ENCODE measurements at regions not wholly inside any gene's neighbourhood (a gene's known extent, or its start where the extent isn't known, plus 50 kb on each side); places are given as distances from the start of the nearest gene placed in this dataset.

DNA sequence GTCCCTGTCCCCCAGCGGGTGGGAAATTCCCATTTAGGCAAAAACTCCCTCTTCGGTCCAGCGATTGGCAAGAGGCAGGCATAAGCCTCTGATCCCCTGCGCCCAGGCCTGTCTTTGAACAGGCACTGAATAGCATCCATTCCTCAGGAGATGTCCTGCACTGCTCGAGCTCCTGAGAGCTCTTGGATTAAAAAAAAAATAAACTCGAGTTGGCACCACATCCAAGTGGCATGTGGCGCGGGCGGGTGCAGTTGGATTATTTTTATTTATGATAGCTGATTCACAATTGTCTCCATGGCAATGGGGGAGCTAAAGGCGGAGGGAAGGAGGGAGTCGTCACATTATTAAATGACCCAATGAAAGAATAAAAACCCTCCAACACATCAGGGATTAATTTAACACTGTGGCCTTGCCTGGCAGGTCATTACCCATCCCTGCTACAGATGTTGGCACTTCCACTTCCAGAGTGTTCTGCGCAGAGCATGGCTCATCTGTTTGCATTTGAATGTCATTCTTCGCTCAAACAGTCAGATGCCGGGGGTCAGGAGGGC is 207.2 kb downstream of the AACS start:
- Histone ChIP-seq H3K27ac (no peak overlapping the region), H3K36me3 (no peaks in the 10 kb centered on the region), H3K4me3 (no peak overlapping the region), H3K9me3 (no peaks in the 10 kb centered on the region), H3K27me3 (replicated peaks; ENCODE audit: insufficient read depth) (no peaks in the 10 kb centered on the region), H3K4me1 (ENCODE audit: control insufficient read depth in 1 of 2, low read depth in 2 of 2) (no peaks in the 10 kb centered on the region)
- DNase-seq (ENCODE audit: low spot score) (no peak), ATAC-seq (ENCODE audit: insufficient number of reproducible peaks, low FRiP score, low read depth) (no peak)
- no peak for TF ChIP-seq CTCF (IDR thresholded peaks at IDR 0.05)

- H3K27me3 ChIP-seq (replicated peaks; ENCODE audit: insufficient read depth) = no peaks in the 10 kb centered on the region
- no peak for ATAC-seq (ENCODE audit: insufficient number of reproducible peaks, low FRiP score, low read depth)
Measured at GRCh38 chr12:125276567-125276966, 211.3 kb downstream of the AACS start.

GRCh38 chr12:125280482-125281377 is 215.5 kb downstream of the AACS start:
- Histone ChIP-seq H3K36me3 (no peaks in the 10 kb centered on the region), H3K4me3 (no peak overlapping the region), H3K4me1 (ENCODE audit: control insufficient read depth in 1 of 2, low read depth in 2 of 2) (no peaks in the 10 kb centered on the region), H3K27ac (no peak overlapping the region), H3K9me3 (no peaks in the 10 kb centered on the region), H3K27me3 (replicated peaks; ENCODE audit: insufficient read depth) (no peaks in the 10 kb centered on the region)
- no peak for TF ChIP-seq CTCF (IDR thresholded peaks at IDR 0.05)
- ATAC-seq (ENCODE audit: insufficient number of reproducible peaks, low FRiP score, low read depth) (no peak), DNase-seq (ENCODE audit: low spot score) (no peak)

More at GRCh38 chr12:125276567-125276966, 211.3 kb downstream of the AACS start:
- Histone ChIP-seq H3K36me3 (no peaks in the 10 kb centered on the region), H3K4me3 (no peak overlapping the region), H3K27ac (no peak overlapping the region), H3K9me3 (no peaks in the 10 kb centered on the region), H3K4me1 (ENCODE audit: control insufficient read depth in 1 of 2, low read depth in 2 of 2) (no peaks in the 10 kb centered on the region)
- DNase-seq (ENCODE audit: low spot score) = no peak
- no peak for TF ChIP-seq CTCF (IDR thresholded peaks at IDR 0.05)

- DNase-seq (ENCODE audit: low spot score) = no peak
- H3K36me3 ChIP-seq = no peaks in the 10 kb centered on the region
- no peaks in the 10 kb centered on the region for H3K9me3 ChIP-seq
- no peak for TF ChIP-seq CTCF (IDR thresholded peaks at IDR 0.05)
- H3K4me1 ChIP-seq (ENCODE audit: control insufficient read depth in 1 of 2, low read depth in 2 of 2) = no peaks in the 10 kb centered on the region
- H3K4me3 ChIP-seq = no peak overlapping the region
- H3K27ac ChIP-seq = no peak overlapping the region
- no peak for ATAC-seq (ENCODE audit: insufficient number of reproducible peaks, low FRiP score, low read depth)
- no peaks in the 10 kb centered on the region for H3K27me3 ChIP-seq (replicated peaks; ENCODE audit: insufficient read depth)
Measured at GRCh38 chr12:125282921-125283320, 217.7 kb downstream of the AACS start.

- Histone ChIP-seq H3K4me1 (ENCODE audit: control insufficient read depth in 1 of 2, low read depth in 2 of 2) (no peaks in the 10 kb centered on the region), H3K4me3 (no peak overlapping the region), H3K9me3 (no peaks in the 10 kb centered on the region), H3K27me3 (replicated peaks; ENCODE audit: insufficient read depth) (no peaks in the 10 kb centered on the region), H3K27ac (no peak overlapping the region), H3K36me3 (no peaks in the 10 kb centered on the region)
- TF ChIP-seq CTCF (IDR thresholded peaks at IDR 0.05) = no peak
- DNase-seq (ENCODE audit: low spot score) (no peak), ATAC-seq (ENCODE audit: insufficient number of reproducible peaks, low FRiP score, low read depth) (no peak)
Measured at GRCh38 chr12:125283521-125283920, 218.3 kb downstream of the AACS start.
